Neural cell (in vitro differentiated cells): ENCODE measurements at regions not wholly inside any gene's neighbourhood (a gene's known extent, or its start where the extent isn't known, plus 50 kb on each side); places are given as distances from the start of the nearest gene placed in this dataset.

ENCODE experiments used
- EP300 ChIP-seq: fragments of 450-650 bp; conservative IDR thresholded peaks from 2 replicates; pipeline ENCODE4 v1.6.1; 2014; ENCODE audit warnings: antibody characterized with exemption, mild to moderate bottlenecking, moderate library complexity; ENCODE audit not compliant: poor library complexity, severe bottlenecking
- MXI1 ChIP-seq: fragments of 450-650 bp; conservative IDR thresholded peaks from 2 replicates; pipeline ENCODE4 v1.6.1; 2014; ENCODE audit warnings: antibody characterized with exemption, mild to moderate bottlenecking; ENCODE audit not compliant: poor library complexity, severe bottlenecking
- POLR2AphosphoS5 ChIP-seq: IDR thresholded peaks from 2 replicates; pipeline ENCODE4 v1.6.1; 2012
- REST ChIP-seq: IDR thresholded peaks from 2 replicates; pipeline ENCODE4 v1.6.1; 2012; ENCODE audit warnings: borderline replicate concordance
- TF ChIP-seq, protein P1 (sequence below): fragments of 450-650 bp; IDR thresholded peaks from 2 replicates; pipeline ENCODE4 v1.5.1; 2014; ENCODE audit warnings: antibody characterized with exemption, mild to moderate bottlenecking, moderate library complexity; ENCODE audit not compliant: poor library complexity, severe bottlenecking

DNA sequence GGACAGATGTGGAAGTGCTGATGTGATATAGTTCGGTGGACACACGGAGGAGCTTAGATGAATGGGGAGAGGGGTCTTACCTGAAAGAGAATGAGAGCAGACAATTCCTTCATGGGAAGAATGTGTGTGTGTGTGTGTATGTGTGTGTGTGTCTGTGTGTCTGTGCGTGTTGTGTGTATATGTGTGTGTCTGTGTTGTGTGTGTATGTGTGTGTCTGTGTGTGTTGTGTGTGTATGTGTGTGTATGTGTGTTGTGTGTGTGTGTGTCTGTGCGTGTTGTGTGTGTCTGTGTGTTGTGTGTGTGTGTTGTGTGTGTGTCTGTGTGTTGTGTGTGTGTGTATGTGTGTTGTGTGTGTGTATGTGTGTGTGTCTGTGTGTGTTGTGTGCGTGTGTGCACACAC, 104.2 kb downstream of the FAM204A start:
- TF ChIP-seq EP300 (no peak), REST (no peak), POLR2AphosphoS5 (no peak), MXI1 (no peak)
- TF ChIP-seq, protein P1, sequence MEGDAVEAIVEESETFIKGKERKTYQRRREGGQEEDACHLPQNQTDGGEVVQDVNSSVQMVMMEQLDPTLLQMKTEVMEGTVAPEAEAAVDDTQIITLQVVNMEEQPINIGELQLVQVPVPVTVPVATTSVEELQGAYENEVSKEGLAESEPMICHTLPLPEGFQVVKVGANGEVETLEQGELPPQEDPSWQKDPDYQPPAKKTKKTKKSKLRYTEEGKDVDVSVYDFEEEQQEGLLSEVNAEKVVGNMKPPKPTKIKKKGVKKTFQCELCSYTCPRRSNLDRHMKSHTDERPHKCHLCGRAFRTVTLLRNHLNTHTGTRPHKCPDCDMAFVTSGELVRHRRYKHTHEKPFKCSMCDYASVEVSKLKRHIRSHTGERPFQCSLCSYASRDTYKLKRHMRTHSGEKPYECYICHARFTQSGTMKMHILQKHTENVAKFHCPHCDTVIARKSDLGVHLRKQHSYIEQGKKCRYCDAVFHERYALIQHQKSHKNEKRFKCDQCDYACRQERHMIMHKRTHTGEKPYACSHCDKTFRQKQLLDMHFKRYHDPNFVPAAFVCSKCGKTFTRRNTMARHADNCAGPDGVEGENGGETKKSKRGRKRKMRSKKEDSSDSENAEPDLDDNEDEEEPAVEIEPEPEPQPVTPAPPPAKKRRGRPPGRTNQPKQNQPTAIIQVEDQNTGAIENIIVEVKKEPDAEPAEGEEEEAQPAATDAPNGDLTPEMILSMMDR: no peak
